OCI-LY3 (cell line): ENCODE measurements at regions not wholly inside any gene's neighbourhood (a gene's known extent, or its start where the extent isn't known, plus 50 kb on each side); places are given as distances from the start of the nearest gene placed in this dataset.

ENCODE experiments used
- EZH2phosphoT487 ChIP-seq: fragments of 200-600 bp; shearing (Covaris generic); IDR thresholded peaks from 2 replicates; pipeline ENCODE4 v1.6.1; 2018; ENCODE audit warnings: antibody characterized with exemption, mixed run types, low read depth
- TF ChIP-seq, protein P1 (sequence below): fragments of 200-600, 300-600 bp; sonication (generic); IDR thresholded peaks from 2 replicates; pipeline ENCODE4 v1.5.1; 2014; ENCODE audit warnings: antibody characterized with exemption, low read length, low read depth

GRCh38 chr14:54085232-54085761 lies 128.7 kb upstream of the BMP4 start:
- TF ChIP-seq, protein P1, sequence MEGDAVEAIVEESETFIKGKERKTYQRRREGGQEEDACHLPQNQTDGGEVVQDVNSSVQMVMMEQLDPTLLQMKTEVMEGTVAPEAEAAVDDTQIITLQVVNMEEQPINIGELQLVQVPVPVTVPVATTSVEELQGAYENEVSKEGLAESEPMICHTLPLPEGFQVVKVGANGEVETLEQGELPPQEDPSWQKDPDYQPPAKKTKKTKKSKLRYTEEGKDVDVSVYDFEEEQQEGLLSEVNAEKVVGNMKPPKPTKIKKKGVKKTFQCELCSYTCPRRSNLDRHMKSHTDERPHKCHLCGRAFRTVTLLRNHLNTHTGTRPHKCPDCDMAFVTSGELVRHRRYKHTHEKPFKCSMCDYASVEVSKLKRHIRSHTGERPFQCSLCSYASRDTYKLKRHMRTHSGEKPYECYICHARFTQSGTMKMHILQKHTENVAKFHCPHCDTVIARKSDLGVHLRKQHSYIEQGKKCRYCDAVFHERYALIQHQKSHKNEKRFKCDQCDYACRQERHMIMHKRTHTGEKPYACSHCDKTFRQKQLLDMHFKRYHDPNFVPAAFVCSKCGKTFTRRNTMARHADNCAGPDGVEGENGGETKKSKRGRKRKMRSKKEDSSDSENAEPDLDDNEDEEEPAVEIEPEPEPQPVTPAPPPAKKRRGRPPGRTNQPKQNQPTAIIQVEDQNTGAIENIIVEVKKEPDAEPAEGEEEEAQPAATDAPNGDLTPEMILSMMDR: no peak
- TF ChIP-seq EZH2phosphoT487: no peak
